Amniotic epithelial cell (primary cell): ENCODE measurements at regions not wholly inside any gene's neighbourhood (a gene's known extent, or its start where the extent isn't known, plus 50 kb on each side); places are given as distances from the start of the nearest gene placed in this dataset.
"Not testable (repeated sequence)": the region's sequence is repeated elsewhere in the genome, so short reads cannot be mapped to it uniquely, and the experiment has no call there.

Source experiments
- DNase-seq: peaks from one replicate; pipeline ENCODE4 v3.0.0-alpha.2; 2010; ENCODE audit warnings: low read depth

DNA sequence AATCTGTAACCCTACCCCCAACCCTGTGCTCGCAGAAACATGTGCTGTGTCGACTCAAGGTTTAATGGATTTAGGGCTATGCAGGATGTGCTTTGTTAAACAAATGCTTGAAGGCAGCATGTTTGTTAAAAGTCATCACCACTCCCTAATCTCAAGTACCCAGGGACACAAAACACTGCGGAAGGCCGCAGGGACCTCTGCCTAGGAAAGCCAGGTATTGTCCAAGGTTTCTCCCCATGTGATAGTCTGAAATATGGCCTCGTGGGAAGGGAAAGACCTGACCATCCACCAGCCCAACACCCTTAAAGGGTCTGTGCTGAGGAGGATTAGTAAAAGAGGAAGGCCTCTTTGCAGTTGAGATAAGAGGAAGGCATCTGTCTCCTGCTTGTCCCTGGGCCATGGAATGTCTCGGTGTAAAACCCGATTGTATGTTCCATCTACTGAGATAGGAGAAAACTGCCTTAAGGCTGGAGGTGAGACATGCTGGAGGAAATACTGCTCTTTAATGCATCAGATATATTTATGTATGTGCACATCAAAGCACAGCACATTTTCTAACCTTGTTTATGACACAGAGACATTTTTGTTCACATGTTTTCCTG is 94.4 kb downstream of the LSM3 start:
- not testable (repeated sequence) for DNase-seq

DNA sequence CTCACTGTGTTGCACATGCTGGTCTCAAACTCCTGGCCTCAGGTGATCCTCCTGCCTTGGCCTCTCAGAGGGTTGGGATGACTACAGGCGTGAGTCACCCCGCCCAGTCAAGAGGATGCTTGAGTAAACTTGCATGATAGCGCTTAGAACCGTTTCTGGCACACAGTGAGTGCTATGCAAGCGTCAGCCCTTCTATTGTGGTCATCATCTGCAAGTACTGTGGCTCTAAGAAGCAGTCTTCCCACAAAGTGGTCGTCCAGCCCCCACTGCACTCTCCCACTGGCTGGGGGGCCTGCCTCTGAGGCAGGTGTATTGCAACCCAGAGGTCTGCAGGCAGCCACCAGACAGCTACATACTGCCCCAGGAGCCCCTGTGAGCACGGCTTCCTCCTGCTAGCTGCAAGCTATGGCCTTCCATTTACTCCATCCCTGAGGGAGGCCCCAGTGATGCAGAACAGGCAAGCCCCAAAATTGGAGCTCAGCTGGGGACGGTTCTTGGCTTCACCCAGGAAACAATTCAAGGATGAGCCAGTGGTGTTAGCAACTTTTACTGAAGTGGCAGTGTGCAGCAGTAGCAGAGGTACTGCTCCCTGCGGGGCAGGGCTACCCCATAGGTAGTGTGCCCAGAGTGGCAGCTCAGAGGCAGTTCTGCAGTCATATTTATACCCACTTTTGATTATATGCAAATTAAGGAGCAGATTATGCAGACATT is 95.4 kb downstream of the LSM3 start:
- DNase-seq: no peak

DNA sequence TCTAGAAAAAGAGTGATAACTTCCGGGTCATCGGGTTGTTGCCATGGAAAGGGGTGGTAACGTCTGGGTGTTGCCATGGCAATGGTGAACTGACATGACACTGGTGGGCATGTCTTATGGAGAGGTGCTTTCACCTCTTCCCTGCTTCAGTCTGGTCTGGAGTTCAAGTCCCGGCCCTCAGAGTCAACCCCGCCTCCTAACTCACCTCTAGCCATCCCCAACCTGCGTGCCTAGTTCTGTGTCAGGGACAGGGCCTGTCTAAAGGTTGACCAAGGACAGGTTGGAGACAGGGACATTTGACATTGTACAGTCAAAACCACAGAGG is 96.0 kb downstream of the LSM3 start:
- DNase-seq: no peak

DNA sequence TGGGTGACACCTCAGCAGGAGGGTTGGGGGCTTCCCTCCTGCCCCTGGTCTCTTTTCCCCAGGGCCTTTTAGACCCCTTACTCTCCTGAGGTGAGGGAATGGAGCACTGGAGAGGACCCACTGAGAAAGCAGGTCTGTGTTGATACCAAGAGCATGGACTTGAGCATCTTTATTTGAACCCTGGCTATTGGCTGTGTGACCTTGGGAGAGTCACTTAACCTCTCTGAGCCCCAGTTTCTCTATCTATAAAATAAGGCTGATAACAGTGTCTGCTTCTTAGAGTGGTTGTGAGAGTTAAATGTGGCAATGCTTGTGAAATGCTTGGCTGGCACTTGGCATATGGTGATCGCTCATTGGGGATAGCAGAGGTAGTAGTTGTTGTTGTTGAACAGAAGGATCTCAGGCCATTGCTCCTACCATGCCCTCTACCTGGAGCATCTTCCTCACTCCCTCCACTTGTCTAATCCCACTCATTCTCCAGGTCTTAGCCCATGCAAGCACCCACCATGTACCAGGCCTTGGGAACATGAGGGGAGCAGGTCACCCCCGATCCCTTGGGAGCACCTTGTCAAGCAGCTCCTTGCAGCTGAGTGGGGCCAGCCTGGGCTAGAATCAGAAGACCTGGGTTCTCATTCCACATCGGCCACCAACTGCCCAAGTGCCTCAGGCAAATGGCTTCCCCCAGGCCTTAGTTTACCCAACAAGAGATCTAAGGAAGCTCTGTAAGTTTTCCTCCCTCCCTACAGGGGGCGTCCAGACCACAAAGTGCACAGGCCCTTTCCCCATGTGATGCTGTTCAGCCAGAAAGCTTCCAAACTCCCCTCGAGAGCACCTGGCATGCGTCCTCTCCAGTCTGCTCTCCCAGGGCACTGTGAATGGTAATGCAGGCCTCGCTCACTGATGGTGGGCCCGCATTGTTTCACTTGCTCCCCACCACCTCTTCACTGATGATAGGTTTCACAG is 96.7 kb downstream of the LSM3 start:
- DNase-seq: no peak

DNA sequence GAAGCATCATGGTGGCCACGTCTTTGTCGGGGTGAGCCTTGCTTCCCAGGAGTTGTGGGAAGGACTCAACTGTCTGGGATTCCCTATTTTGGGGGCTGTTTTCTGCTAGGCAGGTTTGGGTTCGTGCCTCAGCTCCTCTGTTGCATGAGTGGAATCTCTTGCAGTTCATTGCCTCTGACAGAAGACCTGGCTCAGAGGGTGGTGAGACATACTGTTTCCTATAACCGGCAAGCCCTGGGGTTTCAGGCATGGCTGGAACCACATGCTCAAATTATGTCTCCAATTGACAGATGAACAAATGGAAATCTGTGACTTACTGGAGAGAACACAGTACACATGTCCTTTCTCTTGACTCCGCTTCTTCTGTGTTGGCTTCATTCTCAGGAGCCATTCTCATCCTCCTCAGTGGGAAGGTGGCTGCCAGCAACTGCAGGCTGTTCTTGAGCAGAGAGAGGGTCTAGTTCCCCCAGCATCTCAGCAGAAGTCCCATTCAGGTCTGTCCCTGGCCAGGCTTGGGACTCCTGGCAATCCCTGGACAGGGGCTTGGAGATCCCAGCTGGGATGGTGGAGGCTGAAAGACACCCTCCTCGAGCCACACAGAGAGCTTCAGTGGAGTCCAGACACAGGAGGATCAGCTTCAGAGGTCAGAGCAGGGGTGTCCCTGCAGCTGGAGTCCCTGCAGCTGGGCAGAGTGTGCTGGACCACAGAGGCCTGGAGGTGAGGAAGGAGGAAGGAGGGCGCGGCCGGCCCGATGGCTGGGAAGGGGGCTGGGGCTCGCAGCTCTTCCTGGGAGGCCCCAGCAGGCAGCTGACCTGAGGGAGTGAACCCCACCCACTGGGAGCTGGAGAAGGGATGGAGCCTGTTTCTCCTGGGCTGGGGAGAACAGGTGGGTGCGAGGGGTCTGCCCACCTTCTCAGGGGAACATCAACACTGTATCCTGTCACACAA is 97.6 kb downstream of the LSM3 start:
- DNase-seq: no peak

DNA sequence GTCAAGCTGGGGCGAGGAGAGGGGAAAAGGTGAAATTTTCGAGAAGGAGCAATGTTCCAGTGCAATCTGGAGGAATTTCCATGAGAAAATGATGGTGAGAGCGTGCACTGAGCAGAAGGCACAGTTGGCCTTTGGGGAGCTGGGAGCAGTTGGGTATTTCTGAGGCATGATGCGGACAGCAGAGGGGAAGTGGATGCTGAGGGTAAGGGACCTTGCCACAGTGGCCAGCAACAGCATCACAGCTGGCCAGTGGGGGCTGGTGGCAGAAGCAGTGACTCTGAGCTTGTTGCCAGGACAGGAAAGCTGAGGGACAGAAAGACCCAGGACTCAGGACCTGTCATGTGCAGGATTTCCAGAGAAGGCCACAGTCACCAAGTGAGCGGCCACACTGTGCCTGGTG is 98.9 kb downstream of the LSM3 start:
- no peak for DNase-seq

DNA sequence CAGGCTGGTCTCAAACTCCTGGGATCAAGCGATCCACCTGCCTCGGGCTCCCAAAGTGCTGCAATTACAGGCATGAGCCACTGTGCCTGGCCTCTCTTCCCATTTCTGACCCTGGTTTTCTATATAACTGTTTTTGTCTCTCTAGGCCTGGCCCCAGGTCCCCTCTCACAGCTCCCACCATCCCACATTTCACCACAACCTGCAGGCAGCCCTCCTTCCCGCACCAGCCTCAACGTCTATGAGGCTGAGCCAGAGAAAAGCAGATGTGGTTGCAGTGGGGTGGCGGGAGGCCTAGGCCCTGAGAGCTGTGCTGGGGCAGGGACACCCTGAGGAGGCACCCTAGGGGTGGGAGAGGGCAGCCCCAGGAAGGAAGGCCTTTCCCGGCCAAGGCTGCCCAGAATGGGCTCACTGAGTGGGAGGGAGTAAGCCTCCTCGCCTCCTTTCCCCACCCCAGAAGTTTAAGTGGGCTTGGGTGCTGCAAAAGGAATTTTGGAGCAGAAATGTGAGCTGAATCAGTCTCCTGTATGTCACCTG is 99.7 kb downstream of the LSM3 start:
- no peak for DNase-seq

DNA sequence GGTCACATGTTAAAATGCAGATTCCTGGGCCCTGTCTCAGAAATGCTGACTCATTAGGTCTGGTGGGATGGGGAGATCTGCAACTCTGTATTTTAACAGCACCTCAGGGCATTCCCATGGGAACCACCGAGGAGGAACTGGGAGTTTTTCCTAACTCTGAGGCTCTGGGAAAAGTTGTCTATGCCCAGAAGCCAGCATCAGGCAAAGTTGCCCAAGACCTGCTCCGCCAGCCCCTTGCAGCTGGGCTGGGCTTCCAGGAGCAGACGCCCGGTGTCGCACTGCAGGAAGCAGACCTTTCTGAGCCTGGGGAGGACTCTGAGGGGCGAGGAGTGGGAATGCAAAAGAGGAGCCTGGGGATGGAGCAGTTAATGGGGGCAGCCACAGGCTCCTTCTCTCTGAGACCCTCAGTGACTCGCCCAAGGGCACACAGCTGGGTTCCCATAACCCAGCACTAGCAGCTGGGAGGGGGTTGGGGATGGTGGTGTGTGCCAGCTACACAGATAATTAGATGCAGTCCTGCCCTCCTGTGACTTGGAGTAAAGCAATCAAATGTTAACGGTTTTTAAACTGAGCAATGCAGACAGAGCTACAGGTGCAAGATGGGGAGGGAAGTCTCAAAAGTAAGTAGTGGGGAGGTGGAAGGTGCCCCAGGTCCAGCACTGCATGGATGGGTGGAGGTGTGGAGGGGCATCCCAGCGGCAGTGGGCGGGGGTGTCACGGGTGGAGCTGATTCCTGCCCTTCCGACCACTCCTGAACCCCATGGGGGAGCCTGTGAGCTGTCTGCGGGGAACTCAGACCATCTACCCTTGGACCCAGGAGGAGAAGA is 100.4 kb downstream of the LSM3 start:
- peak; percentile 24 for DNase-seq

DNA sequence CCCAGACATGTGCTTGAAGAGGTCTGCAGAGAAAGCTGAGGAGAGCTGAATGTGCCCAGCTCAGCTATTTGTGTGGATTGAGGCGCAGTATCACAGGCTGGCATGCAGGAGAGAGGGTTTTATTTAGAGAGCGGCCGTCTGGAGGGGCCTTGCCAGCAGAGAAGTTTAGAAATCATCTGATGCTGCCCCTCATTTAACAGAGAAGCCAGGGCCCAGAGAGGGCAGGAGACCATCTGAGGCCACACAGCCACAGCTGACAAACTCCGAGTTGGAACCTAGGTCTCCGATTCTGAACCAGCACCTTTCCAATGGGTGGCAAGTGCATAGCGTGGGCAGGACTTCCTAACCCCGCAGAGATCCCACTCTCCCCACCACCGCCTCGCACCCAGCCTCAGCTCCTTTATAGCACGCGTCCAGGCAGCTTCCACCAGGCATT is 101.0 kb downstream of the LSM3 start:
- no peak for DNase-seq

DNA sequence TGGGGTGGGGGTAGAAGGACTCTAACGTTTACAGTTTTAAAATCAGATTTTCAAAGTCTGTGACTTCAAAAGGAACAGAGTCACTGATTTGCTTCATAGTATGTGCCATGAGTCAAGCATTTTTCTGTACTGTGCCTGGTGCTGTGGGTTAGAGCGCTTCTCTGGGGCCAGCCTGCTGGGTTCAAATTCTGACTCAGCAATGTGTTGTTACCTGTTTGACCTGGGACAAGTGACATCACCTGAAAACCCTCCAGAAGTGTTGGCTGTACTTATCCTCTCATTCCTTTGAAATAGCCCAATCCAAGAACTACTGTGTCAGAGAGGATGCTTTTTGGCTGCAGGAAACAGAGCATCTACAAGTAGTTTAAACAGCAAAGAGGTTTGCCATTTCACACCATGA is 101.7 kb downstream of the LSM3 start:
- no peak for DNase-seq

DNA sequence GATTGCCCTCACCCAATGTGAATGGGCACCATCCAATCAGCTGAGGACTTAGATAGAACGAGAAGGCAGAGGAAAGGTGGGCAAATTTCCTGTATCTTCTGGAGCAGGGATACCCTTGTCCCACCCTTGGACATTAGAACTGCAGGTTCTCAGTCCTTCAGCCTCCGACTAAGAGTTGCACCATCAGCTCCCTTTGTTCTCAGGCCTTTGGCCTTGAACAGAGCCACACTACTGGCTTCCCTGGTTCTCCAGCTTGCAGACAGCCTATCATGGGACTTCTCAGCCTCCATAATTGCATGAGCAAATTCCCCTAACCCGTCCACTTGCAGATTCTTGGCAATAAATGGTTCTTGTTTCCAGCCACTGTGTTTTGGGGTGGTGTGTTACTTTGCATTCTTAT is 102.4 kb downstream of the LSM3 start:
- DNase-seq: no peak

DNA sequence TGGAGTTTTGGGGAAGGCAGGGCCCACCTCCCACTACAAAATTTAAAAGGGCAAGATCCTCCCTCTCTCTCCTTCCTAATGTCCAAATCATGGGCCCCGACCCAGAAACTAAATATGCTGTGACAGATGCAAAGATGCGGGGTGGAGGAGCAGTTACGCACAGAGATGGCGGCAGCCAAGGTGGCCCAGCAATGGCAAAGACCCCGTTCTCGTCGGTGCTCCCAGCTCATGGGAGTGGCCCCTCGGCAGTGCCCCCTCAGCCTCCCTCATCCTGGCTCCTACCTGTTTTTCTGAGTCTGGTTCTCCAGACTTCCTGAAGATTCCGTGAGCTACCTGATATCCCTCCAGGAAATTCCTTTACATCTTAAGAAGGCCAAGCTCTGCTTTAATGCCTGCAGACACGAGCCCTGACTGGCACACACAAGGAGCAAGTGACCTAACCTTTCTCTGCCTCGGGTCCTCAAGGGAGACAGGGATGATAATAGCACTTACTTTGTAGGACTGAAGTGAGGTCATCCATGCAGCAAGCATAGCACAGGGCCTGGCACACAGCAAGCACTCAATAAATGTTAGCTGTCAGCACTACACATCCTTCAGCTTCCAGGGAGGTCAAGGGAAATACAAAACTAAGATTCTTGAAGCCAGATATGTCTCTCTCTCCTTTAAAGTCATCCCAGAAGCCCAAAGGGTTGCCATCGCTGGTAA is 103.5 kb downstream of the LSM3 start:
- DNase-seq: no peak

DNA sequence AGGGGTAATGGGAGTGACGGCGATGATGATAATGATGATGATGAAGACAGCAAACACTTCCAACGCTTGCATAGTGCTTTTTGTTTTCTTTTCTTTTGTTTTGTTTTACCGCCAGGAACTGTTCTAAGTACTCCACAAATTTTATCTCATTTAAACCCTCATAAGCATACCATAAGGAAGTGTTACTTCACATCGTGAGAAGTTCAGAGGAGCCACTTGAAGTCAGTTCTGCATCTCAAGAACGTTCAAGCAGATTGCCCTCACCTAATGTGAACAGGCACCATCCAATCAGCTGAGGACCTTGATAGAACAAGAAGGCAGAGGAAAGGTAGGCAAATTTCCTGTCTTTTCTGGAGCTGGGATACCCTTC is 104.1 kb downstream of the LSM3 start:
- DNase-seq: no peak

DNA sequence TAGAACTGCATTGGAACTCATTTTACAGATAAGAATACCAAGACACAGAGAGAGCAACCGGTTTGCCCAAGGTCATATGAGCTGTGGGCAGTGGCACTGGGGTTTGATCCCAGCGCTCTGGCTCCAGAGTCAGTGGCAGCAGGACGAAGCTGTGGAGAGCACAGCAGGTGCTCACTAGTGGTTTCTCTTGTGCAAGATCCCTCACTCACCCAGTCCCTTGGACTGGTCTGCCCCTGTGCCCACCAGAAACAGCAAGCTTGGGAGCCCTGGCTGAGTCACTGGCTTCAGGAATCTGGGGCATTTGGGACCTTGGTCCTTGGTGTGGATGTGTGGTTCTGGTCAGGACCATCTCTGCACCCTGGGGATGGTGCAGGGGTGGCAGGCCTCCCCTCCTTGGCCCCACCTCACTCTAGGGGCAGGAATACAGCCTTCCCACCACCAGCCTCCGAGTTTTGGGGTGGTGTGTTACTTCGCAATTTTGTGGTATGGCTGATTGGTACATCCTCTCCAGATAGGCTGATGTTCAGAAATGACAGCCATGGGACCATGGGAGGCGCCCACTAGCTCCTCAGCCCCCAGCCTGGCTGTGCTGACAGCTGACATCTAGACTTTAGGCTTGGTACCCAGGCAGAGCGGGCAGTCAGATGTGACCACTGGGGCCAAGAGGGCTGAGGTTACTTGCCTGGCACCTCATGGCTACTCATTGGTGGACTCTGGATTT is 104.6 kb downstream of the LSM3 start:
- DNase-seq: no peak

DNA sequence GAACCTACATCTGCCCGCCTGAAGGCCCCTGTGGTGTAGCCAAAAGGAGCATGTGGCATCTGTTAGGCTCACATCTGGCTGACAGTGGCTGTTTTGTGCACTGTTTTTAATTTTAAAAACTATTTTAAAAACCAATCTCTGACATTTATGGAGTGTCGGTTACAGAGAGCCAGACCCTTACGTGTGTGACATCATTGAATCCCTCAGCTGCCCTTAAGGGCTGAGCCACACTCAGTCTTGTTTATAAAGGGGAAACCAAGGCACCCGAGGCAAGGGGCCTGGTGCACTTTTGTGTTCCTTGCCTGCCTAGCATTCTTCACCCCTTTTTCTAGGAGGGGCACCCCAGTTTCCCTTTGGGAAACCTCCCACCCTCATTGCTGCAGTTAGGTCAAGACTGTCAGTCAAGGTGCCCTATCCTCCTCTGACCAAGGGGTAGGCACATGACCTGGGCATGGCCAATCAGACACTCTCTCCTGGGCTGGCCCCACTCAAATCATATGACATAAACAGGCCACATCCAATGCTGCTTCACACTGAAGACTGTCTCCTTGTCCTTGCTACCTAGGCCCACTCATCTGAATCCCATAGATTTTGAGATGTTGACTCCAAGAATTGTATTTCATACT is 105.3 kb downstream of the LSM3 start:
- no peak for DNase-seq

DNA sequence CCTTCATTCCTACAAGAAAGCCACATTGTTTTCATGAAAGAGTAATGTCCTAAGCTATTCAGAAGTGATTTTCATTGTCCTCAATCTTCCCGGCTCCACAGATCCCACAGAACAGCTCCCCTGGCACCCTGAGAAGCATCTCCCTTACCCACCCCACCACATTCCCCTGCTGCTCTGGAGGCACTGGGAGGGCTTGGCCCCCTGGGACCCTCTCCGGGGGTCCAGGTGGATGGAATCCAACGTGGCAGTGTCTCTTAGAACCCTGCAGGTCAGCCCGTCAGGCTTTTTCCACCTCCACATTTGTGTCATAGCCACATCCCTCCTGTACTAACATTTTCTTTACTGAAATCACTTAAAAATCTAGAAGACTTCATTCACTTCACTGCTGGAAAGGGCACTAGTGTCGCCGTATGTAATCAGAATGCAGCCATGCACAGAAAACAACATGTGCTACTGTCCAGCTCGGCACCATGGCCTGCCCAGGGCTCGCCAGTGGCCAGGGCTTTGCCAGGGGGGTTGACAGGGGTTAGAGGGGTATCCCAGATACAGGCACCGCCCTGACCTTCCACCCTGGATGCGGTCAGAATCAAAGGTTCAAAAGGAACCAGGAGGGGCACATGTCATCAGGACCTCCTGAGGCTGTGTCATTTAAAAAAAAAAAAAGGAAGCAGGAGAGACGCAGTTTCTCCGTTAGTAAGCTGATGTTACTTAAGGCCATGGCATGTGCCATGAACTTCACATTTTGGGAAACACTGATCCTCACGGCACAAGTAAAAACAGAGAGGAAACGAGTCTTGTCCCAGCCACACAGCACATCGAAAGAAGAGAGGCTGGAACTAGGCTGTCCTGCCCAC is 106.3 kb downstream of the LSM3 start:
- DNase-seq: no peak

DNA sequence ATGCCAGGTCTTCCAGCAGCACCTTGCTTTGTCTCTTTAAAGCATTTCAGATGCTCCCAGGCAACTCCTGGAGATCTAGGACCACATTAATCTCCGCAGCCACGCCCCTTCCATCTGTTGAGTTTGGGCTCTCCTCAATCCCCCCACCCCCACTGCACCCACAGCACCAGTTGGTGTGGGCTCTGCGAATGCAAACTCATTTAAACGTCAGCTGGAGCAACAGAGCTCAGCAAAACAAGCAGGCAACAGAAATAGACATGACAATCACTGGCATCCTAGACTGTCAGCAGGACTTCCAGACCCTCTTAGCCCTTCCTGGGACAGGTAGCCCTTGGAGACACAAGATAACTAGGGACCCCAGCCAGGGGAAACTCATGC is 106.9 kb downstream of the LSM3 start:
- DNase-seq: no peak

DNA sequence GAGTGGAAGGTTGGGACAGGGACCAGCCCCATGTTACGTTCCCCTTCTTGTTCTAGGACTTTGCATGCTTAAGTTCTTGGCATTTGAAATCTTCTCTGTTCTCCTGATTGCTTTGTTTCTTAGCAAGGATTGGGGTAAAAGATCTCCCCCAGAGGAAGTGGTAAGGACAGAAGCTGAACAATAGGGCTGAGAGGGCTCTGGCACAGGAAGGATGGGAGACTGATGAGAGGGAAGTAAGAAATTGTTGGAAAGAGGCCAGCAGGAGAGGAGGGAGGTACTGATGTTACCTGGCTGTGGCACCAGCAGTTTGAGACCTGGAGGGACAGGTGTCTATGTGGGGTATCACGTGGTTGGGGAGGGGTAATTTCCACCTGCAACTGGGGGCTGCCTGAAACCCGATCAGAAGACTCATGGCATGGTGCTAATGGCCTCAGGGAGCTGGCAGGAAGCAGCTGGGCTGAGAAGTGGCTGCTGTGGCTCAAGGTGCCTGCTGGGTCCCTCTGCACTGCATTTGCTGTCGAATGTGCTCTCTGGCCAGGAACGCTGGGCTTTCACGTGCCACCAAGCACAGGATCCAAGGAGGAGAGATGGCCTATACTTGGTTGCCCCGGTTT is 108.4 kb downstream of the LSM3 start:
- DNase-seq: no peak
